Fibroblast of the conjunctiva (primary cell): ENCODE measurements at regions not wholly inside any gene's neighbourhood (a gene's known extent, or its start where the extent isn't known, plus 50 kb on each side); places are given as distances from the start of the nearest gene placed in this dataset.
"Not testable (repeated sequence)": the region's sequence is repeated elsewhere in the genome, so short reads cannot be mapped to it uniquely, and the experiment has no call there.

Source experiments
- DNase-seq: peaks from one replicate; pipeline ENCODE4 v3.0.0-alpha.2; 2010; ENCODE audit warnings: low read depth

DNA sequence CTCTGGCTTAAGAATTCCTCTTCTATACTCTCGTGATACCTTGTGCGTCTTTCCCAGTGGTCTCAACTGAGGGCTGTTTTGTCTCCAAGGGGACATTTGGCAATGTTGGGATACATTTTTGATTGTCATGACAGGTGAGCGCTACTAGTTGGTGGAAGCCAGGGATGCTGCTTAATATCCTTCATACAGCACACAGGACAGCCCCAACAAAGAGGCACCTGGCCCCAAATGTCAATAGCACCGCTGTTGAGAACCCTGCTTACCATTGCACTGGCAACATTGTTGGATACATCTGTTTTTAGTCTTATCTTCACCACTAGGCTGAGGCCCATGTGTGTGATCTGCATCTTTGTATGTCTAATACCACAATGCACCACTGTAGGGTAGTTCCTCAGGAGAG is 114.1 kb downstream of the C9orf152 start:
- DNase-seq, result no peak

DNA sequence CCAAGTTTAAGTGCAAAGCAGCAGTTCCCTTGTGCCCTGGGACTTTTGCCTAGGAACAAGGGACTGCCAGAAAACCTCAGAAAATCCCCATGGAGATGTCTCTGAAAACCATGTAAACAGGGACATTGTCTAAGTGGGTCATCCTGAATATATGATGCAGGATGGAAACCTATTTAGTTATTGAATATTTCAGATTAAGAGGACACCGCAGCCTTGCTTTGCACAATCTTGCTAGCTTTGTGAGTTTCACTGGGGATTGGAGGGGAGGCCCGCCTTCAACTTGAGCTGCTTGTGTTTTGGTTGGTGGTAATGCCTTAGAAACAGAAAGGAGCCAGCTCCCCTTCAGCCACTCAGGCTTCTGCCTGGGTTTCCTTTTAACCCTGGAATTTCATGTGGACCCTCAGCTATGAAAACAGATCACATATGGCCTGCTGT is 112.8 kb downstream of the C9orf152 start:
- no peak for DNase-seq

DNA sequence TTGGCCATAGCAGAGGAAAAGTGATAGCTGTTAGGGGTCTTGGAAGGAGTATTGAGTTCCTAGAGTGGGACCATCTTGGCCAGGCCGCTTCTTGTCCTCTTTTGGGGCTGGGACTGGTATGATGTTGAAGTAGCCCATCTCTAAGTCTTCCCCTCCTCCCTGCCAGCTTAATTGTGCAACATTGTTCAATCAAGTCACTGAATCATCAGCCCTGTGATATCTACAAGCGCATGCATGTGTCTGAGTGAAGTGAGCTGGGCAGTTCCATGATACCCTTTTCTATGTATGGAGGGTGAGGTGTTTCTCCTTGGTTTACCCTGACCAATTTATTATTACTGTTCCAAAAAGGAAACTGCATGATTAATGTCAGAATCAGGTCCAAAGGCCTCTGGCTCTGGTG is 112.2 kb downstream of the C9orf152 start:
- DNase-seq, result peak; percentile 29

DNA sequence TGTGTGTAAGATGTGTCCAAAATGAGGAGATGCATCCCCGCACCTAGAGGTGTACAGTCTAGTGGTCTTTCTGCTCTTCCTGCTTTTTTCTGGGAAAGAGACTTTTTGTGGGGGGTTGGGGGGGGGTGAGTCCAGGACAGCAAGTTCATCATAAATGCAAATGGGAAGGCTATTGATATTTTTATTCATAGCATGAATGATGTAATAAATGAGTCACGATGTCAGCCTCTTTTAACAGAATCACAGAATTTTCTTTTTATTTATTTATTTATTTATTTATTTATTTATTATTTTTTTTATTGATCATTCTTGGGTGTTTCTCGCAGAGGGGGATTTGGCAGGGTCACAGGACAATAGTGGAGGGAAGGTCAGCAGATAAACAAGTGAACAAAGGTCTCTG is 111.3 kb downstream of the C9orf152 start:
- not testable (repeated sequence) for DNase-seq

DNA sequence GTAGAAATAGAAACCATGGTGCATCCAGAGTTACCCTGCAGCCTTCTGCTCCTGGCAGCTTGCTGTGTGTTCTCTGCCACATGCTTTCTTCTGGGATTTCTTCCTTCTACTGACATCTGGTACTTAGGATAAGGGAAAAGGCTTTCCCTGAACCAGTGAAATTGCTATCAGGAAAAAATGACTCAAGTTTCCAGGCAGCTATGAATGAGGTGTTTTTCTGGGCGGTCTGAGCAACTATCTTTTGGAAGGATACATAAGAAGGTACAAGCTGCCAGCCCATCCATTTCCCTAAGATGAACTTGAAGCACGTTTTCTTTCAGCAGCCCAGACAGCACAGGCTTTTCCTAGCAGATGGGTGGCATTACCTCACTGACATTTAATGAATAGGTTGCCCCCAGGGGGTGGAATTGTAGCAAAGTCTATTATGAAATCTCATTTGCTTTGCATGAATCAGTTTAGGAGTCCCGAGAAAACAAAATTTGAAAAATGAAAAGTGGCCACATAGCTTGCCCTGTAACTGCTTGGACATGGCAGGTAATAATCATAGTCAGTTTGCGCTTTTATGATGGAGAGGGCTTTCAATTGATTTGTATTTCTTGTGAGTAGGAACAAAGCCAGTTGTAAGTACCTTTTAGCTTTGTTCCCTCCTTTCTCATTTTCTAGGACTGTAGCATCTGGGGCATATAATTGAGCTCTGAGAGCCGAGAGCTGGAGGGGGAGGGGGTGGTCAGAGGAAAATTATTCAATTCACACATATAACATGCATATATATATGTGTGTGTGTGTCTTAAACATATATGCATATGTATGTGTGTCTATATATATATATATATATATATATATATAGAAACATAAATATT is 108.5 kb downstream of the C9orf152 start:
- peak; percentile 29 for DNase-seq

DNA sequence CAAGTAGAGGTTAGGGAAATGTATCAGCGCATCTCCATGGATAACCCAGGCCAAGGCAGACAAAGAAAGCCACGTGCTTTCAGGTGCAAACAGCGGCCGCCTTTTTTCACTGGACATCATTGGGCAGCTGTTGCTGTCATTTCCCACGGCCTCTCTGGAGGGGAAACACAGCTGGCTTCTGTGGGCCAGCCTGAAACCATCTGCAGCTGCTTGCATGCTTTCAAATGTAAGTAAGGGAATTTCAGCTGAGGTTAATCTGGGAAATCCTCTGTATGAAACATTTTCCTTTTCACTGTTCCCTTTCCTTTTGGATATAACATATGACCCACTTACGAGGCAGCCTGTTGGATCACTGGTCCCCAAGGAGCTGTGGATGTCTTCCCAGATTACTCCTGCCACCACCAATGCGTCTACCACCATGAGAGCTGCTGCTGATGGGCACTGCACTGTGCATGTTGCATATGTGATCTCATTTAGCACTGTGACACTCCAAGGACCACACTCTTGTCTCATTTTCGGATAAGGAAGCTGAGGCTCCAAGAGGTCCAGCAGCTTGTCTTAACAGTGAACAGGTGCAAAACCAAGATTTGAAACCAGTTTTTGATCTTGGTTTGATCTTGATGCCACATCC is 106.3 kb downstream of the C9orf152 start:
- no peak for DNase-seq

DNA sequence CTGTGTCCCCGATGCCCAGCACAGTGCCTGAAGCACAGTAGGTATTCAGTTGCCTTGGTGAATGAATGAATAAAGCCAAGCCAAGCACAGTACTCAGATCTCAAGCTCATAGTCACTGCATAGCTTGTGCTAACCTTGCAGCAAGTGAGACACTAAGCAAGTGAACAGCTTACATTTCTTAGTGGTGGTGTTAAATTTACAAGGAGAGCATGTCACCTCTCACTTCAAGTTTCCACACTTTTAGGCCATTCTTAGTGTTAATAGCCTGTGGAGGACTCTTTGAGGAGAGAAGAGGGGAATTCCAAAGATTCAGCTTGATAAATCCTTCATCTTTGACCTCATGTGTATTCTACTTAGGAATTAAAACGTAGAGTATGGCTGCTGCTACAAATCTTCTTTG is 104.7 kb downstream of the C9orf152 start:
- no peak for DNase-seq

DNA sequence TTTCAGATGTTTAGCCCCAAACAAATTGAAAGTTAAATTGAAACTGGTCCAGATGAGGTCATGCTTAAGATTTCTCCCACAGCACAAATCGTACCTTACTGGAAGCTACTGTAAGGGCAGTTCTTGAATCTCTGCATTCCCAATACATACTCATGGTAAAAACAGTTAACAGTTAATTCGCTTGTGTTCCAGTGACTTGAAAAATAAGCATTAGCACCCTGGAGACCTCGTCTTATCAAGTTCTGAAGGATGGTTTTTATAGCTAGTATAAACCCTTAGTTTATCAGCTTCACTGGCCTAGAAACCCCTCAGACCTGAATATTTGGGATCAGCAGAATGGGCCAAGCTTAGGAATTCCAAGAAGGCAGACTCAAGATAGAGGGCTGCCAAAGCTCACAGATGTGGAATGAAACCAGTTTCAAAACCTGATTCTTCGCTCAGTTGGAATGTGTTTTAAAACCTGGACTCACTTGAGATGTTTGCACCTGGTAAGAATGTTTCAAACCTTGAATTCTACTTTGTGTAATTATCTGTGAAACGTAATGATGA is 103.6 kb downstream of the C9orf152 start:
- DNase-seq, result no peak

DNA sequence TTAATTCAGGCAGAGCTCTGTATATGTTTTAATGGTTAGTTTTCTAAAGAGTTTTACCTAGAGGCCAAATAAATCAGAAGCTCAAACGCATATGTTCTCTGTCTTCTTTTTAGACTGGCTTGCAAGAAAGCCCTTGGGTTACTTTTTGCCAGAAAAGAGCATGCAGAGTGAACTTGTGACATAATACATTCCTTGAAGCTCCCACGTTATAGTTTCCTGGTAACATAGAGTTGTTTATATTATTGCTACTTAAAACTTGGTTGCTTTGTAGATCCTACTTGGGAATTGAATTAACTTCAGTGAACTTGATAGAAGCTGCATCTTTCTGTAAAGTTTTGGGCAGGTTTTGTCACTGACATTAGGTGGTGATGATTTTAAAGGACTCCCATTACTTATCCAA is 102.9 kb downstream of the C9orf152 start:
- peak; percentile 53 for DNase-seq

DNA sequence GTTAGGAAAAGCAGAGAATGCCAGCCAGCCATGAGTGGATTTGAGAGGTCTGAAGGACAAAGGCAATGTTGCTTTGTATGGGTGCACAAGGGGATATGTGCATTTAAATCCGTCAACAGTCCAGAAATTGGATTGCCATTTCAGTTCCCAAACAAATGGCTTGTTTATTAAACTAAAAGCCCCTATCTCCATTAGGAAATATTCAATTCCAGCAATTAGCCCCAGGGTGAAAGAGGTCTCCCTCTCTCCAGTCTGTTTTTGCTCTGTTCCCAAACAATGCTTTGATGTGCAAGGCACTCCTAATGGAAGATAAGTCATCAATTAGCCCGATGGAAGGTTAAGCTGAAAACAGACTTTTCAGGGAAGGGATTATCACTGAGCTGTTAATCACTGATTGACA is 101.3 kb downstream of the C9orf152 start:
- no peak for DNase-seq

DNA sequence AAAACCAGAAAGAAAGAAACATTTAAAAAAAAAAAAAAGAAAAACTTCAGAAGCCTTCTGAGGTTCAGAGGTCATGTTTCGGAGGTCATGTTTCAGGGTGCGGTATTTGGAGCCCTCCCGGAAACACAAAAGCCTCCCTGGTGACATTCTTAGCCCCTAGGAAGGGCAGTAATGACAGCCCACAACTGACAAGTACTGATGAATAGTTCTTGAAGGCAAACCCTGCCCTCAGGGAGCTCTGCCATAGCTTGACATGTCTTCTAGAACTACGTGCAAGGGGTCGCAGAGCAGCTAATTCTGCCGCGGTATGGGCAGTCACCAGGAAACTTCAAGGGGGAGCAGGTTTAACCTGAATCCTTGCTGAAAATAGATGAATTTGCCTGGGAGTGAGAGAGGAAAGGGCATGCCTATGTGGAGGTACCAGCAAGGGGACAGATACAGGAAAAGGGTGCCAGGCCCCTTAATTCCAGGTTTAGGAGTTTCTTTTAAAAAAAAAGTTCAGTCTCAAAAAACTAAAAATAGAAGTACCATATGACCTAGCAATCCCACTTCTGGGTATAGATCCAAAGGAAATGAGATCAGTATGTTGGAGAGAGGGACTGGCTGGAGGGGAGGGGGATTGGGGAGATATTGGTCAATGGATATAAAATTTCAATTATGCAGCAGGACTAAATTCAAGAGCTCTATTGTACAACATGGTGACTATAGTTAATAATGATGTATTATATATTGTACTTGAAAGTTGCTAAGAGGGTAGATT is 98.4 kb downstream of the C9orf152 start:
- DNase-seq, result no peak

DNA sequence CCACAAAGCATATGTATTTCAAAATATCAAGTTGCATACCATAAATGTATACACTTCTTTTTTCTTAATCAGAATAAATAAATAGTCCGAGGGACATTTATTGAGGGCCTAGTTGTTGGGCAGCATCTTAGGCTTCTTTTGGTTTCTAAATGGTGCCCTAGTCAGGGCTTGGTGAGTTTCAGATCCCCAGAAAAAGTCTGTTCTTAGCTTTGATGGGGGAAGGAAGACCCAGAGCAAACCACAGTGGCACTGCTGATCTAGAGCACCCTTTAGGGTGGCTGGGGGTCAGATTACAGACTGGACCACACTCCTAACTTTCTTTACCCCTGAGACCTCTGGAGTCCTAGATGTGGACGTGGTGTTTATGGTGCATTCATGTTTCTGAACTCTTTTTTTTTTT is 97.8 kb downstream of the C9orf152 start:
- no peak for DNase-seq

DNA sequence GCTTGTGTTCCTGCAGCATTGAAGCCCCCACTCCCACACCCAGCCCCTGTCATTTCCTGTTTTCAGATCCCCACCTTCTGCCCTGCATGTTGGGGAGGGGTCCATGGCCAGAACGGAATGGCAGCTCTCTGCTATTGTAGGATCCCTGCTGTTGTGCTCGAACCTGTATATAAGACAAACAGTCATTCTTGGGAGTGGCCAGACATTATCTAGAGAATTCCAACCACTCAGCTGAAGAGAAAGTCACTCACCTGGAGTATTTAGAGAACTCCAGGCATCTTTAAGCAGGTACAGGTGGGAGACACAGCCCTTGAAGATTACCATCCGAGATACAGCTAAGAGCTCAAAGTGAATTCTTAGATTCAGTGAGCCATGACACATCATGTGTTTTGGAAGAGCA is 96.1 kb downstream of the C9orf152 start:
- DNase-seq, result no peak

DNA sequence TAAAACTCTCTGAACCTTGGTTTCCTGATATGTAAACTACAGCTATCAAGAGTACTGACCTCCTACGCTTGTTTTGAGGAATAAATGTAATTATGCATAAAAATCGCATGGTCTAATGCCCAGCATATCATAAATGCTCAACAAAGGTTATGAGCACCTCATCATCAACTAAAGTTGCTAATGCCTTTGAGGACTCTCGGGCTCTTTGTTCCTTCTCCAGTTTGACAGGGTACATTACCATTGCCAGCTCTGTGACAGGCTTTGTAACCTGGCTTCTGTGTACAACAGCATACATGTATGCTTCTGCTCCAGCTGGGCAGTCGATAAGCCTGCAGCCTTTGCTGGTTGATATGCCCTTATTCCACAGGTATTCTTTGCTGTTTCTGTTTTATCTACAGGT is 95.2 kb downstream of the C9orf152 start:
- no peak for DNase-seq

DNA sequence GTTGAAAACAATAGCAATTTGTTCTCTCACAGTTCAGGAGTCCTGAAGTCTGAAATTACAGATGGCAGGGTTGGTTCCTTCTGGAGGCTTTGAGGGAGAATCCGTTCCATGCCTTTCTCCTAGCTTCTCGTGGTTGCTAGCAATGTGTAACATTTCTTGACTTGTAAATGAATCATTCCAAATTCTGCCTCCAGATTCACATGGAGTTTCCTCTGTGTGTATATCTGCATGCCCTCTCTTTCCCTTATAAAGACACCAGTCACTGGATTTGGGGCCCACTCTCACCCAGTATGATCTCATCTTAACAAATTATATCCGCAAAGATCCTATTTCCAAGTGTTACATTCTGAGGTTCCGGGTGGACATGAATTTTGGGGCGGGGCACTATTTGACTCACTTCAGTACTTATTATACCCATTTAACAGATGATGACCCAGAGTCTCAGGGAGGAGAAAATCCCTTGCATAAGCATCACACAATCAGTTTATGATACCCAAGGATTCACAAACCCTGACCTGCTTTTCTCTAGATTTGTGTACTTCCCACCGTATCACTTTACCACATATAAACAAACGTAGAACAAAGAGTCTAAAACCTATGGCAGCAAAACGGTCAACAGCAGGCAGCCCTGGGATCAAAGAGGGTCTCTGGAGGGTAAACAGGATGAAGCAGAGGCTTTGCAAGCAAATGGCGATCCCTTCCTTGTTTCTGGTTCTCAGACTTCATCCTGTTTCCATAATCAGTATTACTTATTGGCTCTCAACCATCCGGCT is 93.7 kb downstream of the C9orf152 start:
- no peak for DNase-seq

DNA sequence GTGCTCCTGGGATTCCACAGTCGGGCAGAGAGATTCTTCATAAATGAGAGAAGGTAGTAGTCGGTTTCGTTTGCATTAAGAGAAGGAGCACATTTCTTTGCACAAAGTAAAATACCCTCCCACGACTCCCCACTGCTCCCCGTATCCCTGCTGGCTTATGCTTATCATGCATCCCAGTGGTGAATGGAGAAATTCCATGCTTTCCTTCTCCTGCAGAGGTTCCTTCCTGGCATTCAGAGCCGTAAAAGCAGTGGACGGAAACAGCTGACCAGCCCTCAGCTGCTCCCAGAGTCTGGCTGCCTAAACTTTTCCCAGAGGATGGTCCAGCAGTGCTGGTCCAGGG is 93.1 kb downstream of the C9orf152 start:
- DNase-seq, result no peak

DNA sequence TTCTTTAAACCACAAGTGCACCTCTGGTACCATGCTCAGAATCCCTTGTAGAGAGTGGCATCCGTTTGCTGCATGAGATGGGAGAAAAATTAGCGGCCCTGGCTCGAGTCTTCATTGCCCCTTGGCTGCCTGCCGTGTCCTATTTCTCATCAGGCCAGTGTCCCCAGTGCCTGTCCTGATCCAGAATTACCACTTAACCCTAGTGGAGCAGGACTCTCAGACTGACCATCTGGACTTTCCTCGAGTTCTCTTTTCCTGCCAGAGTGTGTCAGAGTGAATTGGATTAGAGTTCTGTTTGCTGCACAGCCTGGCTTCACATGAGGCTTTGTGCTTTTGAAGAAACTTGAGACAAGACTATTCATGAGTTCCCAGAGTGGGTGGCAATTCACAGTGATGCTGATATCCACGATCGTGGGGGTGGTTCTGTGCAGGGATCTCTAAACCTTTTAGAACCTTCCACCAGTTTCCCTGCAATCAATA is 92.6 kb downstream of the C9orf152 start:
- no peak for DNase-seq

DNA sequence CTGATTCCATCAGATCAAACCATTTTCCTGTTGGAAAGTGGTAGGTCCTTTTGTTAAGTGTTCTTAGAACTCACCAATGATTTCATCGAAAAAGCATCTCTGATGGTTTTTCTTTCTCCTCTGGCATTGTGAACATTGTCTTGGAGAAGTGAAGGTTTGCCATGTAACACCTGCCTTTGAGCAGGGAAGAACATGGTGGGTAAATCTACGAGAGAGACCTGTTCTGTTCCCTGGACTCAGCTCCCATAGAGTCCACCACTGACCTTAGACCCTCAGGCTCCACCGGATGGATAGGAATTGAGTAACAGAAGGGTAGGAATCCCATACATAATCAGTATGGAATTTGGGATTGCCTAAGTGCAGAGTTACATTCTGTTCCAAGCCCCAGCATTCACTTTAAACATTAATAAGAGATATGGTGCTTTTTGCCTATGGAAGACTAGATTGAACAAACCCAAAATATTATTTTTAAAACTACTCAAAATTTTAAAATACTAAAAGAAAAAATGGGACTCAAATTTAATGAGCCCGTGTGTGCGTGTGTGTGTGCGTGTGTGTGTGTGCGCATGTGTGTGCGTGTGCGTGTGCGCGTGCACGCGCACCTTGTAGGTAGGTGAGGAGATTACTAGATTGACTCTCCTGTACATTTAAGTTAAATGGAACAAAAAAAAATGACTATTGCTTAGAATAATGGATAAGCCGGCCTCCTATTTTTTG is 92.0 kb downstream of the C9orf152 start:
- no peak for DNase-seq

DNA sequence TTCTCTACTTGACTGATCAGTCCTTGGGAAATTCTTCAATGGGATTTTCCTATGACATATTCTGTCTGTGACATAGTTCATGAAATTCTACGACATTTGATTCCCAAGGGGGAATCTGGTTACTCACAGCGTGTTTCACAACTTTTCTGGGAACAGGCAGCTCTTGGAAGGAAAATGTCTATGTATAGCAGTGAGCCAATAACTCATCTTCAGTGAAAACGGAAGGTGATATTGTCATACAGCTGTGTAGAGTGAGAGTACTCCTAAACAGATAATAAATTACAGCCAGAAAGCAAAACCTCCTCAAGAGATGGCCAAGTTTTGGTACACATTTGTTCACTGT is 91.4 kb downstream of the C9orf152 start:
- peak; percentile 66 for DNase-seq

DNA sequence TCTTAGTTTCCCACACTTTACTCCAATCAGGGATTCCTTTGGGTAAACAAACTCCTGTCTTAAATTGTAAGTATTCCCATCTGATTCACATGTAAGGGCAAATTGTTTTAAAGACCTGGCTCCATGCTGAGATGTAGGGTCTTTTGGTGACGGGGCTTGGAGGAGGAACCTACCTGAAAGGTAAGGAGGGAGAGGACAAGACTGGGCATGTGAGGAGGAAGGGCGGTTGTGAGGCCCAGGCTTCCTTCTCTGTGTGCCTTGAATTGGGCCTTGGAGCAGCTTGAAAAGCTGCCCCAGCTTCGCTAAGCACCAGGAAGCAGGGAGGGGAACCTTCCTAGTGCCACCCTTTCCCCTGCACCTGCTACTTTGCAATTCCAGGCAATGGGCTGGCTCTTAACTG is 86.8 kb downstream of the C9orf152 start:
- no peak for DNase-seq
